GM23338 (cell line): ENCODE measurements at regions not wholly inside any gene's neighbourhood (a gene's known extent, or its start where the extent isn't known, plus 50 kb on each side); places are given as distances from the start of the nearest gene placed in this dataset.

Experiments
- ATAC-seq: fragments of 200-7000 bp; cut with Tn5 transposase; 3 replicates; pipeline ENCODE4 v1.9.1; 2020
- DNase-seq: peaks from one replicate; pipeline ENCODE4 v3.0.0-alpha.2; 2015; ENCODE audit warnings: low spot score
- H2AFZ ChIP-seq: fragments of 200-600 bp; sonication (generic); 2 replicates; pipeline ENCODE4 v1.8.0; 2016; ENCODE audit warnings: antibody characterized with exemption, mild to moderate bottlenecking, moderate library complexity
- H3F3A ChIP-seq: fragments of 200-600 bp; sonication (generic); replicated peaks from 2 replicates; pipeline ENCODE4 v1.8.0; 2017; ENCODE audit warnings: antibody characterized with exemption, mixed run types, low read depth
- H3K27ac ChIP-seq: fragments of 200-600 bp; sonication (generic); 2 replicates; pipeline ENCODE4 v1.6.1; 2016; ENCODE audit warnings: low read depth
- H3K27me3 ChIP-seq: fragments of 200-600 bp; sonication (generic); 2 replicates; pipeline ENCODE4 v1.8.0; 2016; ENCODE audit warnings: mild to moderate bottlenecking, mixed run types, moderate library complexity; ENCODE audit not compliant: insufficient read depth
- H3K36me3 ChIP-seq: fragments of 200-600 bp; sonication (generic); 2 replicates; pipeline ENCODE4 v1.8.0; 2016; ENCODE audit warnings: mild to moderate bottlenecking; ENCODE audit not compliant: insufficient read depth
- H3K4me1 ChIP-seq: fragments of 200-600 bp; sonication (generic); 2 replicates; pipeline ENCODE4 v1.8.0; 2016; ENCODE audit warnings: mild to moderate bottlenecking, moderate library complexity; ENCODE audit not compliant: insufficient read depth
- H3K4me2 ChIP-seq: fragments of 200-600 bp; sonication (generic); 2 replicates; pipeline ENCODE4 v1.7.1; 2017; ENCODE audit warnings: mixed run types
- H3K4me3 ChIP-seq: fragments of 200-600 bp; sonication (generic); 2 replicates; pipeline ENCODE4 v1.6.1; 2016; ENCODE audit warnings: mixed run types
- H3K79me2 ChIP-seq: fragments of 200-600 bp; sonication (generic); replicated peaks from 2 replicates; pipeline ENCODE4 v1.8.0; 2017; ENCODE audit warnings: mild to moderate bottlenecking; ENCODE audit not compliant: insufficient read depth
- H3K9me2 ChIP-seq: fragments of 200-600 bp; sonication (generic); 2 replicates; pipeline ENCODE4 v1.8.0; 2017; ENCODE audit not compliant: insufficient read depth
- H4K20me1 ChIP-seq: fragments of 200-600 bp; sonication (generic); replicated peaks from 2 replicates; pipeline ENCODE4 v1.8.0; 2017; ENCODE audit warnings: mild to moderate bottlenecking; ENCODE audit not compliant: insufficient read depth
- H3K27ac Mint-ChIP-seq: 2 replicates; pipeline ENCODE4 v1.8.0; 2020; ENCODE audit warnings: inconsistent platforms, mild to moderate bottlenecking, moderate library complexity, mixed read lengths
- H3K27me3 Mint-ChIP-seq: 3 replicates; pipeline ENCODE4 v1.8.0; 2022; ENCODE audit warnings: low read depth, mild to moderate bottlenecking, moderate library complexity, mixed read lengths, inconsistent platforms; ENCODE audit not compliant: insufficient read depth, poor library complexity
- H3K36me3 Mint-ChIP-seq: 3 replicates; pipeline ENCODE4 v1.8.0; 2021; ENCODE audit warnings: low read depth, mild to moderate bottlenecking, inconsistent platforms, moderate library complexity, mixed read lengths
- H3K4me1 Mint-ChIP-seq: 3 replicates; pipeline ENCODE4 v1.8.0; 2020; ENCODE audit warnings: mild to moderate bottlenecking, inconsistent platforms, mixed read lengths
- H3K4me3 Mint-ChIP-seq: 3 replicates; pipeline ENCODE4 v1.8.0; 2021; ENCODE audit warnings: moderate library complexity, mild to moderate bottlenecking, inconsistent platforms, mixed read lengths
- H3K9me3 Mint-ChIP-seq: 3 replicates; pipeline ENCODE4 v1.8.0; 2020; ENCODE audit warnings: moderate library complexity, mild to moderate bottlenecking, inconsistent platforms, mixed read lengths
- CREB1 ChIP-seq: fragments of 250-450 bp; sonication (Bioruptor Pico); IDR thresholded peaks from 2 replicates; pipeline ENCODE4 v1.5.0; 2020; ENCODE audit warnings: low read depth, mild to moderate bottlenecking, moderate library complexity
- CTCF ChIP-seq, 2 experiments: fragments of 200-600 bp in 1 of 2; sonication (generic) in 1 of 2; conservative IDR thresholded peaks; 2 replicates each; pipeline versions ENCODE4 v1.5.1 to v1.6.1; 2016 to 2017; ENCODE audit warnings: antibody characterized with exemption in 2 of 2, low read depth in 2 of 2, mild to moderate bottlenecking in 2 of 2, moderate library complexity in 1 of 2
- ETS1 ChIP-seq: IDR thresholded peaks from 2 replicates; pipeline ENCODE4 v1.6.1; 2016; ENCODE audit warnings: antibody characterized with exemption
- EZH2 ChIP-seq: fragments of 200-600 bp; sonication (generic); IDR thresholded peaks from one replicate; pipeline ENCODE4 v1.8.0; 2017; ENCODE audit warnings: antibody characterized with exemption, mild to moderate bottlenecking, low read depth; ENCODE audit not compliant: unreplicated experiment
- EZH2phosphoT487 ChIP-seq: fragments of 200-600 bp; sonication (generic); IDR thresholded peaks from one replicate; pipeline ENCODE4 v1.8.1; 2018; ENCODE audit warnings: antibody characterized with exemption; ENCODE audit not compliant: unreplicated experiment
- JUNB ChIP-seq: IDR thresholded peaks from one replicate; pipeline ENCODE4 v1.6.1; 2016; ENCODE audit warnings: antibody characterized with exemption; ENCODE audit not compliant: unreplicated experiment
- NANOG ChIP-seq: IDR thresholded peaks from 2 replicates; pipeline ENCODE4 v1.6.1; 2016; ENCODE audit warnings: antibody characterized with exemption, borderline replicate concordance
- POLR2AphosphoS5 ChIP-seq: IDR thresholded peaks from 2 replicates; pipeline ENCODE4 v1.6.1; 2016; ENCODE audit warnings: antibody characterized with exemption, low read depth
- REST ChIP-seq: IDR thresholded peaks from one replicate; pipeline ENCODE4 v1.6.1; 2018; ENCODE audit warnings: antibody characterized with exemption; ENCODE audit not compliant: unreplicated experiment
- STAT1 ChIP-seq: IDR thresholded peaks from one replicate; pipeline ENCODE4 v1.6.1; 2016; ENCODE audit warnings: antibody characterized with exemption; ENCODE audit not compliant: unreplicated experiment
- ZNF114 ChIP-seq: fragments of 250-450 bp; sonication (Bioruptor Pico); IDR thresholded peaks from 2 replicates; pipeline ENCODE4 v1.5.0; 2020; ENCODE audit warnings: mild to moderate bottlenecking, moderate library complexity
- ZNF331 ChIP-seq: fragments of 250-450 bp; sonication (Bioruptor Pico); IDR thresholded peaks from 2 replicates; pipeline ENCODE4 v1.5.0; 2020; ENCODE audit warnings: low read depth, mild to moderate bottlenecking, moderate library complexity
- ZNF462 ChIP-seq: fragments of 250-450 bp; sonication (Bioruptor Pico); IDR thresholded peaks from 2 replicates; pipeline ENCODE4 v1.5.0; 2020; ENCODE audit warnings: mild to moderate bottlenecking, moderate library complexity

- Mint-ChIP-seq H3K9me3 (no peaks in the 10 kb centered on the region), H3K27me3 (no peaks in the 10 kb centered on the region), H3K4me3 (no peak overlapping the region), H3K27ac (peak overlapping the region; percentile 80; the same call in 1 of the 2 replicates), H3K4me1 (peaks cover 23% of the 10 kb centered on the region), H3K36me3 (no peaks in the 10 kb centered on the region; the same call in 2 of the 3 replicates)
- DNase-seq: peak; percentile 68
- peaks cover 9% of the 10 kb centered on the region for H3K4me1 ChIP-seq
- ATAC-seq: peak; percentile 79
- no peak overlapping the region for H3K27ac ChIP-seq
- H3K9me2 ChIP-seq: no peaks in the 10 kb centered on the region
- H4K20me1 ChIP-seq: no peaks in the 10 kb centered on the region
- no peak for TF ChIP-seq JUNB
- no peak for TF ChIP-seq ETS1
- TF ChIP-seq STAT1: no peak
- no peak for TF ChIP-seq POLR2AphosphoS5
- TF ChIP-seq ZNF331: no peak
- no peak for TF ChIP-seq NANOG
- TF ChIP-seq ZNF114: no peak
- no peak for TF ChIP-seq EZH2
- TF ChIP-seq ZNF462: no peak
- no peak for TF ChIP-seq REST
- TF ChIP-seq EZH2phosphoT487: no peak
- TF ChIP-seq CREB1 (CRISPR knock-in tag): no peak
- no peak for TF ChIP-seq CTCF (conservative IDR thresholded peaks at IDR 0.05; ENCODE audit: low read depth in 2 of 2)
- no peaks in the 10 kb centered on the region for H3K36me3 ChIP-seq
- no peak overlapping the region for H2AFZ ChIP-seq
- H3F3A ChIP-seq: no peaks in the 10 kb centered on the region
- H3K79me2 ChIP-seq: no peaks in the 10 kb centered on the region
- 0 out of 2 replicates have a peak overlapping the region, but pooled peaks have one; percentile 9 for H3K4me2 ChIP-seq
- no peaks in the 10 kb centered on the region for H3K27me3 ChIP-seq
- no peak overlapping the region for H3K4me3 ChIP-seq
Observed at GRCh38 chr18:66316701-66317100, 287.2 kb downstream of the CDH19 start.
